GM19395 (cell line): ENCODE measurements at regions not wholly inside any gene's neighbourhood (a gene's known extent, or its start where the extent isn't known, plus 50 kb on each side); places are given as distances from the start of the nearest gene placed in this dataset.
"Not testable (repeated sequence)": the region's sequence is repeated elsewhere in the genome, so short reads cannot be mapped to it uniquely, and the experiment has no call there.

ENCODE experiments used
- ATAC-seq: cut with Tn5 transposase; IDR thresholded peaks from one replicate; pipeline ENCODE4 v1.9.1; 2021; ENCODE audit warnings: mild to moderate bottlenecking, moderate library complexity; ENCODE audit not compliant: unreplicated experiment

DNA sequence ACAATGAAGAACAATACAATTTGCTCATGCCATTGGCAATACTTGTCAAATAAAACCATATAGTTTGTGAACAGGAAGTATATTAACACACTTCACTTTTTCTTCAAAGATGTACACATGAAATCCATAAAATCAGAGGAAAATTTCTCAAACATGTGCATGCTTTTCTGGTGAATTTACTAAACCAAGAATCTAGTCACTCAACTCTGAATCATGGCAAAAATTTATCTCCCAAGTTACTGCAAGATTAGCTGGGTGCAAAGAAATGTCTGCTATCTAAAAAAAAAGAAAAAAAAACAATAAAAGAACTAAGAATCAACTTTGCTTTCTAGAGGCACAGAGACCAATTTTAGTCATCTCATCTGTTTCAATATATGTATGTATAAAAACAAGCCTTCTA lies 419.2 kb downstream of the NR4A2 start:
- no peak for ATAC-seq

DNA sequence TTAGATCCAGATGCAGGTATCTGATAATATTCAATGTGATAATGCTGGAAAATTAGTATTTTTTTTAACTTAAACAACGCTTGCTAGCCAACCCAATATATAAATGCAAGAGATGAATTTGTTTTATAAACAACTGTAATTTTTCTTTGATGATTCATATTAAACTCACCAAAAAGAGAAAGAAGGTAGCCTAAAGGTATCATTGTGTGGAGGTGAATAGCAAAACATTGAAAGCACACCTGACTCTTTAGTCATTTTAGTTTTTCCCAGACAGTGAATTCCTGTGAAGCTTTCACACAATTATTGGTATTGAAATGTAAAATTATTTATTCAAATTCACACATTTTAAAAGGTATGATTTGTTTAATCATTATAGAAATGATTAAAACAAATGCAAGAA lies 424.0 kb downstream of the NR4A2 start:
- ATAC-seq, result no peak

DNA sequence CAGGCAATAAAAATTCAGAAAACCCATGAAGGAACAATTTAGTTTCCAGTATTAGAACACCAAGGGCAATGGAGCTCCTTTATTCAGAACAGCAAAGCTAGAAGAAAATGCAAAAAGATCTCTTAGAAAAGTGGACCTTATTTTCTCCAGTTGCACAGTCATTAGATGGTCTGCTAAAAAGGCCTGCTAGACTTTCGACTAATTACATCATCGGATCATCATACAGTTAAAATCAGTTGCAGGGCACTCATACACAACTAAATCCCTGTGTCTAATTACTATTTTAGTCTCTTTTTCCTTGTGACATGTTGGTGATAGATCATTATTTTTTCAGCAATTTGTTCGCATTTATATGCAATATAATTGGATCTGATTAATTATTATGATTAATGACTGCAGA lies 425.3 kb downstream of the NR4A2 start:
- ATAC-seq, result no peak

GRCh38 chr2:155905657-155906056 lies 426.9 kb downstream of the NR4A2 start:
- ATAC-seq, result no peak

DNA sequence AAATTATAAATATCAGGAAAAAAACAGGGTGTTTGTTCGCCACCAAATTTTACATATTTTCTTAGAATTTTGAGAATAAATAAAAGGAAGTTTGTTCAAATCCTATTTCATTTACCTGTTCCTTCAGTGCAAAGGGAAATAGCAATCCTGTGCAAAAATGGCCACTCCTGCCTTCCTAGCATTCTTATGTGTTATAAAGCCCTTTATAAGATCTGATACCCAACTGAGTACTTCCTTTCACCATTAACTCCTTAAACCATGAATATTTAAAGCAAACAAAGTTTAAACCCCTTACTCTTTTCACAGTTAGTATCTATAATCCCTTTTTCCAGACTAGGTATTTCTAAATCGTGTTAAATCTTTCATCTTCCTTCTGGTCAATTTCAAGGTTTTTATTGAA lies 427.8 kb downstream of the NR4A2 start:
- ATAC-seq, result no peak

- ATAC-seq, result no peak
Measured at GRCh38 chr2:155902635-155903034, 429.9 kb downstream of the NR4A2 start.

DNA sequence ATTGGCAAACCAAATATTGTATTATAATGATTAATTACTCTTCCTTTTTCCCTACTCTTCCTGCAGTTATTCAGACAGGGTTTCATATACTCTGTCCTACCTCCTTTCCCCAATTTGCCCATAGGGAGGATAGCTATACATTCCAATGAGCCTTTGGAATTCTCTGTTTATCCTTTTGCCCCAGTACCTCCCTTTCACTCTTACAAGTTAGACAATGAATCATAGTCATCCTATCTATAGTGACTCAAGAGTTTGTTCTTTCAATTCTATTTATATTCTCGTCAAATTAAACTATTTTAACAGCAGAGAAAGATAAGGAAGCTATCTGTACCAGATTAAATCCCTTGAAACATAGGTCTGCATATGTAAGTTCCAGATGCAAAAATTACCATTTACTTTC lies 437.5 kb downstream of the NR4A2 start:
- ATAC-seq, result no peak

GRCh38 chr2:155880382-155880781 lies 452.1 kb downstream of the NR4A2 start:
- not testable (repeated sequence) for ATAC-seq

DNA sequence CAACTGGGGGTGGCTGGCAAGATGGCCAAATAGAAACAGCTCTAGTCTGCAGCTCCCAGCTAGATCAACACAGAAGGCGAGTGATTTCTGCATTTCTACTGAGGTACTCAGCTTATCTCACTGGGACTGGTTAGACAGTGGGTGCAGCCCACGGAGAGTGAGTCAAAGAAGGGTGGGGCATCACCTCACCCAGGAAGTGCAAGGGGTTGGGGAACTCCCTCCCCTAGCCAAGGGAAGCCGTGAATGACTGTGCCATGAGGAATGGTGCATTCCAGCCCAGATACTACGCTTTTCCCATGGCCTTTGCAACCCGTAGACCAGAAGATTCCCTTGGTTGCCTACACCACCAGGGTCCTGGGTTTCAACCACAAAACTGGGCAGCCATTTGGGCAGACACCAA lies 452.6 kb downstream of the NR4A2 start:
- not testable (repeated sequence) for ATAC-seq

DNA sequence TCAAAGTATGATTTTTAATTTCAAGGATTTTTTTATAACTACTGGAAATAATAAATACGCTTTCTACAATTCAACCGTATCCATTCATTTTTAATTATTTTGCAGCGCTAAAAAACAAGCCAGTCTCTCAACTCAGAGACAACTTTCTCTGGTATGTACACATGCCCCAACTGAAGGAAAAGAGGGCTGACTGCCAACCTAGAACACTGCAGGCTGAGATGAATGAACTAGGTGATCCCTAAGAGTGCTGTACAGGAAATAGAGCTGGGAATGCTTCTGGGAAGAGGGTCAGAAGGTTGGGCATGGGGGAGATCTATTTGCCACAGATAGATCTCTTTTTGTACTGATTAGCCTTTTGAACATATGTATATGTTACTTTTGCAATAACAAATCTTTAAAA lies 460.1 kb downstream of the NR4A2 start:
- ATAC-seq, result no peak

GRCh38 chr2:155871940-155872339 lies 460.6 kb downstream of the NR4A2 start:
- ATAC-seq, result no peak

- no peak for ATAC-seq
Measured at GRCh38 chr2:155867564-155867963, 465.0 kb downstream of the NR4A2 start.

- no peak for ATAC-seq
Measured at GRCh38 chr2:155866477-155866876, 466.0 kb downstream of the NR4A2 start.

GRCh38 chr2:155852156-155852555 lies 480.4 kb downstream of the NR4A2 start:
- ATAC-seq, result no peak

- ATAC-seq, result no peak
Measured at GRCh38 chr2:155846259-155846658, 486.3 kb downstream of the NR4A2 start.

DNA sequence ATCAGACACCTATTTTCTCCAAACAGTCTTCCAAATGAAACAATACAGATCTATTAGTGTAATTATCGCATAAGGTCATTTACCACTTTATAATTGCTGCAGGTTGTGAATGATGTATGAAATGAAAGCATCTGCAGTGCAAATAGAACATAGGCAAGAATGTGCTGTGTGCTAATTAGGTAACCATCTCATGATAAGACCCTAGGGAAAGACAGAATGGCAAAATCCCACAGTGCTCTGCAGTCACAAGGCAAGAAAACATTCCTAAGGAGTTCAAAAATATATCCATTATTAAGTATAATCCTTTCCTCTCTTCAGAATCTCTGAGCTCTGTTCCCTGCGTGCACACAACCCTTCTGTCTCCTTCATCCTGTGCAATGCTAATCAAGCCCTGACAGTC lies 488.1 kb downstream of the NR4A2 start:
- no peak for ATAC-seq

DNA sequence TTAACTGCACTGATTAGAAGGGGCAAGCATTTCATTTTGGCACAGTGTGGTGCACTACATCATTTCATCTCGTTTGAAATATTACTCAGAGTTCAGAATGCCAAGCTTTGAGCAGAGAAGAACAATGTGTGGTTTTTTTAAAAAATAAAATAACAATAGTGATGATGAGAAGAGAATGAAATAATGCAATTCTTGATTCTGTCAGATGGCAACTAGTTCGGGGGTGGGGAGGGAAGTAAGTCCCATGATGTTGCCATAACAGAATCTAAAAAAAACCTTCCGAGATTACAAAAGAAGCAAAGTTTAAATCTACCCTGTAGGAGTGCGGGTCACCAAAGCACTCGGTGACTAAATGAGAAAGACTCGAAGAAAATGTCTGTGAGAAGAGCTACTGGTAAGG lies 490.4 kb downstream of the NR4A2 start:
- ATAC-seq, result no peak

- ATAC-seq, result no peak
Measured at GRCh38 chr2:155841442-155841841, 491.1 kb downstream of the NR4A2 start.

GRCh38 chr2:155840661-155841060 lies 491.9 kb downstream of the NR4A2 start:
- ATAC-seq, result no peak

GRCh38 chr2:155839991-155840390 lies 492.5 kb downstream of the NR4A2 start:
- ATAC-seq, result no peak

GRCh38 chr2:155839436-155839835 lies 493.1 kb downstream of the NR4A2 start:
- no peak for ATAC-seq

- ATAC-seq, result no peak
Measured at GRCh38 chr2:155836439-155836838, 496.1 kb downstream of the NR4A2 start.

- ATAC-seq, result no peak
Measured at GRCh38 chr2:155830817-155831579, 501.5 kb downstream of the NR4A2 start.
